Activated B cell treated with CpG ODN at 0.5 μM for 24 hours (primary cell): ENCODE measurements at regions not wholly inside any gene's neighbourhood (a gene's known extent, or its start where the extent isn't known, plus 50 kb on each side); places are given as distances from the start of the nearest gene placed in this dataset.

ENCODE experiments used
- ATAC-seq: fragments of 200-7000 bp; cut with Tn5 transposase; one replicate; pipeline ENCODE4 v1.10.0; 2021; ENCODE audit warnings: low read depth, mild to moderate bottlenecking, moderate library complexity
- CTCF ChIA-PET: fragments of 350-600 bp; sonication (Branson Sonifier 250); formaldehyde crosslinking; loops from one replicate; lab custom pipeline; 2021; ENCODE audit warnings: antibody characterized with exemption; lab: Charles Lee
- POLR2A ChIA-PET: fragments of 350-600 bp; sonication (Branson Sonifier 250); formaldehyde crosslinking; loops from one replicate; lab custom pipeline; 2021; ENCODE audit warnings: antibody characterized with exemption; lab: Charles Lee
- DNase-seq: peaks from one replicate; pipeline ENCODE4 v3.0.0; 2022
- H3K27ac Mint-ChIP-seq: one replicate; pipeline ENCODE4 v1.8.0; 2020; ENCODE audit warnings: mixed read lengths
- H3K27me3 Mint-ChIP-seq: one replicate; pipeline ENCODE4 v1.8.0; 2021; ENCODE audit warnings: mixed read lengths
- H3K36me3 Mint-ChIP-seq: one replicate; pipeline ENCODE4 v1.8.0; 2021; ENCODE audit warnings: low read depth, mixed read lengths
- H3K4me1 Mint-ChIP-seq: one replicate; pipeline ENCODE4 v1.8.0; 2021; ENCODE audit warnings: mixed read lengths
- H3K4me3 Mint-ChIP-seq: one replicate; pipeline ENCODE4 v1.8.0; 2020; ENCODE audit warnings: mild to moderate bottlenecking, mixed read lengths
- H3K9me3 Mint-ChIP-seq: one replicate; pipeline ENCODE4 v1.8.0; 2020; ENCODE audit warnings: mixed read lengths
- CTCF ChIP-seq: fragments of 200-600 bp; IDR thresholded peaks from one replicate; pipeline ENCODE4 v1.8.0; 2022; ENCODE audit warnings: antibody characterized with exemption, mild to moderate bottlenecking
- intact Hi-C: fragments of 100-400 bp; cut with micrococcal nuclease; formaldehyde crosslinking; loops from one replicate; pipeline ENCODE4 v1.15.1; 2024

- Mint-ChIP-seq H3K4me3 (no peak overlapping the region), H3K36me3 (no peaks in the 10 kb centered on the region), H3K4me1 (no peaks in the 10 kb centered on the region), H3K27ac (no peak overlapping the region), H3K27me3 (no peaks in the 10 kb centered on the region), H3K9me3 (no peaks in the 10 kb centered on the region)
- CTCF ChIA-PET: no interaction called here
- intact Hi-C loops: no loop called here
- no peak for DNase-seq
- no peak for ATAC-seq
- TF ChIP-seq CTCF: no peak
- POLR2A ChIA-PET: no interaction called here
These were observed 450.7 kb downstream of the NSUN3 start for GRCh38 chr3:94513600-94513999.

GRCh38 chr3:94515983-94516382 lies 453.1 kb downstream of the NSUN3 start:
- Mint-ChIP-seq H3K9me3 (no peaks in the 10 kb centered on the region), H3K27me3 (no peaks in the 10 kb centered on the region), H3K4me1 (no peaks in the 10 kb centered on the region), H3K4me3 (no peak overlapping the region), H3K36me3 (no peaks in the 10 kb centered on the region), H3K27ac (no peak overlapping the region)
- POLR2A ChIA-PET: no interaction called here
- TF ChIP-seq CTCF: no peak
- DNase-seq (no peak), ATAC-seq (no peak)
- CTCF ChIA-PET: no interaction called here
- intact Hi-C loops: no loop called here

- POLR2A ChIA-PET: no interaction called here
These were observed 457.5 kb downstream of the NSUN3 start for GRCh38 chr3:94520364-94520763.

GRCh38 chr3:94522488-94522887 lies 459.6 kb downstream of the NSUN3 start:
- no peaks in the 10 kb centered on the region for H3K36me3 Mint-ChIP-seq
- no peak for TF ChIP-seq CTCF
- H3K4me1 Mint-ChIP-seq: no peaks in the 10 kb centered on the region
- DNase-seq (no peak), ATAC-seq (no peak)
- intact Hi-C loops: no loop called here
- no peak overlapping the region for H3K27ac Mint-ChIP-seq
- POLR2A ChIA-PET: no interaction called here
- no peak overlapping the region for H3K4me3 Mint-ChIP-seq
- no peaks in the 10 kb centered on the region for H3K27me3 Mint-ChIP-seq
- no peaks in the 10 kb centered on the region for H3K9me3 Mint-ChIP-seq
- CTCF ChIA-PET: no interaction called here

More at GRCh38 chr3:94520364-94520763, 457.5 kb downstream of the NSUN3 start:
- Mint-ChIP-seq H3K4me1 (no peaks in the 10 kb centered on the region), H3K27me3 (no peaks in the 10 kb centered on the region), H3K9me3 (no peaks in the 10 kb centered on the region), H3K27ac (no peak overlapping the region), H3K36me3 (no peaks in the 10 kb centered on the region), H3K4me3 (no peak overlapping the region)
- CTCF ChIA-PET: no interaction called here
- DNase-seq (no peak), ATAC-seq (no peak)
- intact Hi-C loops: no loop called here
- no peak for TF ChIP-seq CTCF

GRCh38 chr3:94524102-94524919 lies 461.4 kb downstream of the NSUN3 start:
- Mint-ChIP-seq H3K36me3 (no peaks in the 10 kb centered on the region), H3K9me3 (no peaks in the 10 kb centered on the region), H3K4me3 (no peak overlapping the region), H3K27ac (no peak overlapping the region), H3K4me1 (no peaks in the 10 kb centered on the region), H3K27me3 (no peaks in the 10 kb centered on the region)
- intact Hi-C loops: no loop called here
- no peak for TF ChIP-seq CTCF
- ChIA-PET POLR2A (no interaction called here), CTCF (no interaction called here)
- no peak for ATAC-seq
- no peak for DNase-seq
